Neuronal stem cell (in vitro differentiated cells): ENCODE measurements at regions not wholly inside any gene's neighbourhood (a gene's known extent, or its start where the extent isn't known, plus 50 kb on each side); places are given as distances from the start of the nearest gene placed in this dataset.
A peak's percentile ranks its signal among the peaks of the same experiment; 100 is the strongest.

Experiments used
- DNase-seq: peaks from one replicate; pipeline ENCODE4 v3.0.0-alpha.2; 2013; ENCODE audit warnings: low spot score
- H2AFZ ChIP-seq: one replicate; pipeline ENCODE4 v1.6.1; 2013; ENCODE audit warnings: mild to moderate bottlenecking, low read length, inconsistent platforms
- H2AK5ac ChIP-seq: 2 replicates; pipeline ENCODE4 v1.6.1; 2013; ENCODE audit warnings: low read depth, mild to moderate bottlenecking, inconsistent platforms, low read length, moderate library complexity, mixed read lengths
- H2BK120ac ChIP-seq: 2 replicates; pipeline ENCODE4 v1.6.1; 2013; ENCODE audit warnings: low read depth, mild to moderate bottlenecking, inconsistent platforms, low read length, moderate library complexity, mixed read lengths
- H2BK12ac ChIP-seq: one replicate; pipeline ENCODE4 v1.6.1; 2013; ENCODE audit warnings: low read length, inconsistent platforms
- H2BK15ac ChIP-seq: 2 replicates; pipeline ENCODE4 v1.6.1; 2013; ENCODE audit warnings: mild to moderate bottlenecking, low read length, inconsistent platforms, mixed read lengths
- H2BK5ac ChIP-seq: one replicate; pipeline ENCODE4 v1.6.1; 2013; ENCODE audit warnings: inconsistent platforms, mild to moderate bottlenecking, low read length, moderate library complexity
- H3K14ac ChIP-seq: one replicate; pipeline ENCODE4 v1.6.1; 2013; ENCODE audit warnings: low read length, inconsistent platforms
- H3K18ac ChIP-seq: 2 replicates; pipeline ENCODE4 v1.6.1; 2013; ENCODE audit warnings: low read length, inconsistent platforms
- H3K23ac ChIP-seq: 2 replicates; pipeline ENCODE4 v1.6.1; 2013; ENCODE audit warnings: low read depth, mild to moderate bottlenecking, mixed read lengths, low read length, inconsistent platforms; ENCODE audit not compliant: poor library complexity
- H3K27ac ChIP-seq: replicated peaks from 3 replicates; pipeline ENCODE4 v1.5.1; 2013; ENCODE audit warnings: low read length, inconsistent platforms
- H3K27me3 ChIP-seq, 3 experiments: 2 replicates each; pipeline ENCODE4 v1.6.1; 2013; ENCODE audit warnings: low read length in 3 of 3, mild to moderate bottlenecking in 2 of 3, inconsistent platforms in 1 of 3, low read depth in 1 of 3, mixed read lengths in 1 of 3, moderate library complexity in 1 of 3; ENCODE audit not compliant: control insufficient read depth in 3 of 3, insufficient read depth in 3 of 3
- H3K36me3 ChIP-seq, 2 donors: replicated peaks in 1 of 2; 2 replicates each; pipeline ENCODE4 v1.6.1; 2013; ENCODE audit warnings: low read length in 2 of 2; ENCODE audit not compliant: control insufficient read depth in 2 of 2, insufficient read depth in 2 of 2
- H3K4ac ChIP-seq: 2 replicates; pipeline ENCODE4 v1.6.1; 2013; ENCODE audit warnings: inconsistent platforms, mild to moderate bottlenecking, low read length, moderate library complexity
- H3K4me1 ChIP-seq, 2 donors: 1 replicate in 1 of 2; 2 replicates in 1 of 2; pipeline ENCODE4 v1.6.1; 2013; ENCODE audit warnings: low read length in 2 of 2, low read depth in 1 of 2; ENCODE audit not compliant: control insufficient read depth in 2 of 2, insufficient read depth in 1 of 2
- H3K4me2 ChIP-seq: one replicate; pipeline ENCODE4 v1.6.1; 2013; ENCODE audit warnings: mild to moderate bottlenecking, low read length, inconsistent platforms; ENCODE audit not compliant: insufficient read depth, poor library complexity, severe bottlenecking
- H3K4me3 ChIP-seq, 2 donors: 2 replicates each; pipeline ENCODE4 v1.5.1; 2013; ENCODE audit warnings: low read length in 2 of 2, mild to moderate bottlenecking in 2 of 2, inconsistent platforms in 1 of 2, moderate library complexity in 1 of 2
- H3K79me1 ChIP-seq: one replicate; pipeline ENCODE4 v1.6.1; 2013; ENCODE audit warnings: low read depth, mild to moderate bottlenecking, inconsistent platforms, low read length, moderate library complexity
- H3K9ac ChIP-seq: one replicate; pipeline ENCODE4 v1.6.1; 2013; ENCODE audit warnings: mild to moderate bottlenecking, low read depth, low read length, inconsistent platforms; ENCODE audit not compliant: poor library complexity
- H3K9me3 ChIP-seq, 2 donors: replicated peaks in 1 of 2; 2 replicates each; pipeline versions ENCODE3 to v1.6.1; 2013; ENCODE audit warnings: low read length in 2 of 2, mild to moderate bottlenecking in 2 of 2, inconsistent platforms in 1 of 2, low read depth in 1 of 2, mixed read lengths in 1 of 2, moderate library complexity in 1 of 2; ENCODE audit not compliant: control insufficient read depth in 2 of 2, insufficient read depth in 1 of 2
- H4K8ac ChIP-seq: one replicate; pipeline ENCODE4 v1.6.1; 2013; ENCODE audit warnings: low read depth, mild to moderate bottlenecking, inconsistent platforms, low read length, moderate library complexity
- H4K91ac ChIP-seq: one replicate; pipeline ENCODE4 v1.6.1; 2013; ENCODE audit warnings: low read length, low read depth, mild to moderate bottlenecking, inconsistent platforms; ENCODE audit not compliant: poor library complexity
- WGBS, 2 donors: extraction: QIAGEN DNeasy Blood & Tissue Kit; methylation state at CpG; one replicate each; pipeline ENCODE4 v1.1.7; 2013; ENCODE audit warnings: missing lambda C conversion rate in 2 of 2, mixed read lengths in 1 of 2; ENCODE audit not compliant: insufficient read length in 2 of 2, insufficient replicate concordance in 1 of 2; ENCODE audit errors: extremely low coverage in 2 of 2; 5-methylcytosine and 5-hydroxymethylcytosine counted together

DNA sequence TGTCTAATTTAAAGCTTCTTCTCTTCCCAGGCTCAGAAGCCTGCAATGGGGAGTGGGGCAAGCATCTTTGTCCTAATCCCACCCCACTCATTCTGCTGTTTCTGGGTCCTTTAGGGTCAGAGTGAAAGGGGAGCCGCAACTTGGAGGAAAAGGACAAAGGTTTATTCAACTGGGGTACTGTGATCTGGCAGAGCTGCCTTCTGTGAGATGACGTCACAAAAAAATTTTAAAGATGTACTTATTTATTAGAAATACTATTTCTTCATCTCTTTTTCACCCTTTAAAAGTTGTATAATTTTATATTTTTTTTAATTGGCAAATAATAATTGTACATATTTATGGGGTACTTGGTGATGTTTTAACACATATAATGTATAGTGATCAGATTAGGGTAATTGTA is 302.6 kb downstream of the TDRD3 start:
- no CpG with 5 or more reads among the region's 2 CpGs for WGBS, 2 donors
- Histone ChIP-seq H3K27ac (no peak overlapping the region), H3K14ac (no peak overlapping the region), H2AK5ac (no peak overlapping the region), H3K4me2 (no peak overlapping the region), H3K23ac (no peak overlapping the region), H2BK15ac (no peak overlapping the region), H2BK5ac (no peak overlapping the region), H3K4ac (no peak overlapping the region), H4K8ac (no peak overlapping the region), H2BK120ac (no peak overlapping the region), H2AFZ (peak overlapping the region; percentile 60), H3K79me1 (no peaks in the 10 kb centered on the region), H3K4me3 (no peak overlapping the region), H3K4me1 (peaks cover 2 to 10% of the 10 kb centered on the region in 2 donors), H3K9me3 (no peaks in the 10 kb centered on the region), H3K18ac (no peak overlapping the region), H4K91ac (no peak overlapping the region), H3K27me3 (no peaks in the 10 kb centered on the region), H3K36me3 (no peaks in the 10 kb centered on the region), H3K9ac (no peak overlapping the region), H2BK12ac (no peak overlapping the region)
- no peak for DNase-seq

DNA sequence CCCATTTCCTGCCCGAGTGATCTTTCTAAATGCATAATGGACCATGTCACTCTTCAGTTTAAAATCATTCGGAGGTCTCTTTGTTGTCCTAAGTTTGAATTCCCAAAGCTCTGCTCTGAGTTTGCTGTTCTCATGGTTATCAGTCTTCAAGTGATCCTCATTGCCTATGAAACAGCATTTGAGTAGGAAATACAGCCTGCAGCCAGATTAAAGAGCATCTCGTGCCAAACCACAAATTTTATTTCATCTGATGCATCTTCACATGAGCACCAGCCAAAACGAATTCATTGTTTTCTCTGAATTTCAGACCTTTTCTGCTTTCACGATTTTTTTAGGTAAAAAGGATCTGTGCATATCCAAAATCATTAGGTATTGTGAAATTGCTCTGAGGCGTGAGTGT is 299.6 kb downstream of the TDRD3 start:
- Histone ChIP-seq H3K9ac (no peak overlapping the region), H3K9me3 (peaks cover 0 to 2% of the 10 kb centered on the region in 2 donors), H3K27me3 (no peaks in the 10 kb centered on the region), H4K8ac (no peak overlapping the region), H3K23ac (no peak overlapping the region), H2BK15ac (no peak overlapping the region), H2BK12ac (no peak overlapping the region), H2AFZ (peak overlapping the region; percentile 21), H2BK120ac (no peak overlapping the region), H3K18ac (no peak overlapping the region), H3K4me2 (no peak overlapping the region), H4K91ac (no peak overlapping the region), H3K14ac (no peak overlapping the region), H3K27ac (no peak overlapping the region), H3K4ac (no peak overlapping the region), H3K4me1 (peaks cover 2 to 10% of the 10 kb centered on the region in 2 donors), H2AK5ac (no peak overlapping the region), H3K36me3 (no peaks in the 10 kb centered on the region), H3K4me3 (no peak overlapping the region), H2BK5ac (no peak overlapping the region), H3K79me1 (no peaks in the 10 kb centered on the region)
- DNase-seq = no peak
- WGBS, 2 donors = no CpG with 5 or more reads among the region's 6 CpGs

DNA sequence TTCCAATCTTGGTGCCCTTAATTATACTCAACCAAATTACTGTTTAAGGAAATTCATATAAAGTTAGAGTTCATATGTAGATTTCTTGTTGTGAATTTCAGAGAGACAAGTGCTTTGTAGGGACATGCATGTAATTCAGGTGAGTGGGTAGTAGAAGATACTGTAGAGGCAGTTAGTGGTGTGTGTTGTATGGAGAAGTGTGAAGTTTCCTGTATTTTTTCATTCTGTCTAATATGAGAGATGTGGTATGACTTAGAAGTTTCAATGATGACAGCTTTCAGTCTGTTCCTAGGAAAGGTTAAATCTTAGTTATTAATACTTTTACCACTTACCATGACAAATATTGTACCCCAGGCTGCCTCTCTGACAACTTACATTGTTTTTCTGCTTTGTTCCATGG is 294.2 kb downstream of the TDRD3 start:
- H3K27me3 ChIP-seq = no peaks in the 10 kb centered on the region
- no peak overlapping the region for H3K9ac ChIP-seq
- peaks cover 0 to 2% of the 10 kb centered on the region in 2 donors for H3K9me3 ChIP-seq
- no peak overlapping the region for H4K8ac ChIP-seq
- H3K4me3 ChIP-seq = no peak overlapping the region
- H3K4ac ChIP-seq = no peak overlapping the region
- DNase-seq = no peak
- H3K79me1 ChIP-seq = no peaks in the 10 kb centered on the region
- H2AK5ac ChIP-seq = no peak overlapping the region
- no peak overlapping the region for H3K18ac ChIP-seq
- no peak overlapping the region for H2BK12ac ChIP-seq
- no peak overlapping the region for H3K14ac ChIP-seq
- H2BK15ac ChIP-seq = no peak overlapping the region
- no peak overlapping the region for H3K27ac ChIP-seq
- H4K91ac ChIP-seq = no peak overlapping the region
- no peak overlapping the region for H3K4me2 ChIP-seq
- H2BK120ac ChIP-seq = no peak overlapping the region
- H3K4me1 ChIP-seq = peaks cover 0 to under 1% of the 10 kb centered on the region in 2 donors
- no peak overlapping the region for H2BK5ac ChIP-seq
- H2AFZ ChIP-seq = peak overlapping the region; percentile 46
- H3K36me3 ChIP-seq = no peaks in the 10 kb centered on the region
- no peak overlapping the region for H3K23ac ChIP-seq

DNA sequence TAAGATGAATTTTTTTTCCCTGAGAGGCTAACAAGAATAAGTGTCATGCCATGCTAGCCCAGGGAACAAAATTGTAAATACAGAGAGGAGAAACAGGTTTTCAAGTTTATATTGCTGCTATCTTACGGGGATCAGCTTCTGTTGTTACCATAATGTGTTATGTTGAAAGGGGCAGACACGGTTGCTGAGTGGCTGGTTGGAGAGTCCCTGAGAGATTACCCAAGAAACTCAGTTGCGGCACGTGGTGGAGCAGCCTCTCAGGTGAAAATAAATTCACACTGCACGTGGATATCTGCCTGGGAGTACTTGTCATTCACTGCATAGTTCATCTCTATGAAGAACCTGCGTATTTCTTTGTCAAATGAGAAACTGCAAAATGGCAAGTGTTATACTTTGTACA is 293.6 kb downstream of the TDRD3 start:
- no peak for DNase-seq
- H2BK12ac ChIP-seq = no peak overlapping the region
- H3K27me3 ChIP-seq = no peaks in the 10 kb centered on the region

More for the DNA sequence above, 293.6 kb downstream of the TDRD3 start:
- Histone ChIP-seq H2BK120ac (no peak overlapping the region), H3K4me1 (no peaks in the 10 kb centered on the region), H3K14ac (no peak overlapping the region), H3K27ac (no peak overlapping the region), H3K18ac (no peak overlapping the region), H3K9ac (no peak overlapping the region), H3K9me3 (peaks cover 0 to 2% of the 10 kb centered on the region in 2 donors), H3K4me3 (no peak overlapping the region), H4K8ac (no peak overlapping the region), H2BK5ac (no peak overlapping the region), H3K4ac (no peak overlapping the region), H3K23ac (no peak overlapping the region), H3K79me1 (no peaks in the 10 kb centered on the region), H2BK15ac (no peak overlapping the region), H3K4me2 (no peak overlapping the region), H2AFZ (no peak overlapping the region), H2AK5ac (no peak overlapping the region), H3K36me3 (no peaks in the 10 kb centered on the region), H4K91ac (no peak overlapping the region)
- WGBS, 2 donors = no CpG with 5 or more reads among the region's 6 CpGs
